ENCODE measurements at regions not wholly inside any gene's neighbourhood (a gene's known extent, or its start where the extent isn't known, plus 50 kb on each side); places are given as distances from the start of the nearest gene placed in this dataset.

DNA sequence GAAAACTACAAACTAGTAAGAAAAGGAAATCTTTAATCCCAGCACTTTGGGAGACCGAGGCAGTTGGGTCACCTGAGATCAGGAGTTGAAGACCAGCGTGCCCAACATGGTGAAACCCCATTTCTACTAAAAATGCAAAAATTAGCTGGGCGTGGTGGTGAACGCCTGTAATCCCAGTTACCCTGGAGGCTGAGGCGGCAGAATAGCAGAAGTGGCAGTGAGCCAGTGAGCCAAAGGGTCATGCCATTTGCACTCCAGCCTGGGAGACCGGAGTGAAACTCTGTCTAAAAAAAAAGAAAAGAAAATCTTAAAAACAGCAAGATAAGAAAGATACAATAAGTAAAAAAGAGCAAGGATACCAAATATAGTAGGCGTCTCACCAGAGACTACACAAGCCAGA, 502.9 kb upstream of the ID2 start:
- TF ChIP-seq, protein P1, sequence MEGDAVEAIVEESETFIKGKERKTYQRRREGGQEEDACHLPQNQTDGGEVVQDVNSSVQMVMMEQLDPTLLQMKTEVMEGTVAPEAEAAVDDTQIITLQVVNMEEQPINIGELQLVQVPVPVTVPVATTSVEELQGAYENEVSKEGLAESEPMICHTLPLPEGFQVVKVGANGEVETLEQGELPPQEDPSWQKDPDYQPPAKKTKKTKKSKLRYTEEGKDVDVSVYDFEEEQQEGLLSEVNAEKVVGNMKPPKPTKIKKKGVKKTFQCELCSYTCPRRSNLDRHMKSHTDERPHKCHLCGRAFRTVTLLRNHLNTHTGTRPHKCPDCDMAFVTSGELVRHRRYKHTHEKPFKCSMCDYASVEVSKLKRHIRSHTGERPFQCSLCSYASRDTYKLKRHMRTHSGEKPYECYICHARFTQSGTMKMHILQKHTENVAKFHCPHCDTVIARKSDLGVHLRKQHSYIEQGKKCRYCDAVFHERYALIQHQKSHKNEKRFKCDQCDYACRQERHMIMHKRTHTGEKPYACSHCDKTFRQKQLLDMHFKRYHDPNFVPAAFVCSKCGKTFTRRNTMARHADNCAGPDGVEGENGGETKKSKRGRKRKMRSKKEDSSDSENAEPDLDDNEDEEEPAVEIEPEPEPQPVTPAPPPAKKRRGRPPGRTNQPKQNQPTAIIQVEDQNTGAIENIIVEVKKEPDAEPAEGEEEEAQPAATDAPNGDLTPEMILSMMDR (IDR thresholded peaks at IDR 0.05), result no peak
- TF ChIP-seq POLR2A (IDR thresholded peaks at IDR 0.05), result no peak
- no peak for TF ChIP-seq EP300 (IDR thresholded peaks at IDR 0.05)
